Mammary epithelial cell (primary cell): ENCODE measurements at regions not wholly inside any gene's neighbourhood (a gene's known extent, or its start where the extent isn't known, plus 50 kb on each side); places are given as distances from the start of the nearest gene placed in this dataset.

Source experiments
- EZH2 ChIP-seq: IDR thresholded peaks from 2 replicates; pipeline ENCODE4 v1.6.1; 2012; ENCODE audit warnings: low read length, inconsistent platforms, borderline replicate concordance
- TF ChIP-seq, protein P1 (sequence below), 2 donors: IDR thresholded peaks in 1 of 2; conservative IDR thresholded peaks in 1 of 2; 2 replicates each; pipeline ENCODE4 v1.5.1; 2011 to 2012; ENCODE audit warnings: inconsistent platforms in 2 of 2, low read length in 2 of 2, mild to moderate bottlenecking in 2 of 2, control low read depth in 1 of 2, low read depth in 1 of 2; ENCODE audit not compliant: insufficient read depth in 1 of 2; ENCODE audit errors: extremely low read depth in 1 of 2

DNA sequence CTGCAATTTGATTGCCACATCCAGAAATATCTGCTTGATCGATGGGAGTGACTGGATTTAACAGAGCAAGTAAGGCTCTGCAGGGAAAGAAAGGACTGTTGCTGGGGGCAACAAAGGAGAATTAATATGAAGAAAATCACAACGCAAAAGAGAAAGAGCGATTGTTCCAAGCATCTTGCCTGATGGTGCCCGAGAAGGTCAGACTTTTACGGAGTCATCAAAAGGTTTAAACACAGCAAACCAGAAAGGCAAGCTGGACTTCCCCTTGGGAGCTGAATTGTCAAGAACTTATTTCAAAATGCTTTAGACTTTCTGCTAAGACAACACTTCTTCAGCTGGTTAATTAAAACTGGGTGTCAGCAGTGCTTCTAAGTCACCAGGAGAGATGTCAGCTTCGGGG, 791.5 kb downstream of the MED13L start:
- TF ChIP-seq, protein P1, sequence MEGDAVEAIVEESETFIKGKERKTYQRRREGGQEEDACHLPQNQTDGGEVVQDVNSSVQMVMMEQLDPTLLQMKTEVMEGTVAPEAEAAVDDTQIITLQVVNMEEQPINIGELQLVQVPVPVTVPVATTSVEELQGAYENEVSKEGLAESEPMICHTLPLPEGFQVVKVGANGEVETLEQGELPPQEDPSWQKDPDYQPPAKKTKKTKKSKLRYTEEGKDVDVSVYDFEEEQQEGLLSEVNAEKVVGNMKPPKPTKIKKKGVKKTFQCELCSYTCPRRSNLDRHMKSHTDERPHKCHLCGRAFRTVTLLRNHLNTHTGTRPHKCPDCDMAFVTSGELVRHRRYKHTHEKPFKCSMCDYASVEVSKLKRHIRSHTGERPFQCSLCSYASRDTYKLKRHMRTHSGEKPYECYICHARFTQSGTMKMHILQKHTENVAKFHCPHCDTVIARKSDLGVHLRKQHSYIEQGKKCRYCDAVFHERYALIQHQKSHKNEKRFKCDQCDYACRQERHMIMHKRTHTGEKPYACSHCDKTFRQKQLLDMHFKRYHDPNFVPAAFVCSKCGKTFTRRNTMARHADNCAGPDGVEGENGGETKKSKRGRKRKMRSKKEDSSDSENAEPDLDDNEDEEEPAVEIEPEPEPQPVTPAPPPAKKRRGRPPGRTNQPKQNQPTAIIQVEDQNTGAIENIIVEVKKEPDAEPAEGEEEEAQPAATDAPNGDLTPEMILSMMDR (conservative IDR thresholded peaks at IDR 0.05 in 1 of 2, IDR thresholded peaks at IDR 0.05 in 1 of 2; ENCODE audit: extremely low read depth in 1 of 2, insufficient read depth in 1 of 2, low read depth in 1 of 2, low read length in 2 of 2): no peak
- no peak for TF ChIP-seq EZH2
